GM12892 (cell line): ENCODE measurements at regions not wholly inside any gene's neighbourhood (a gene's known extent, or its start where the extent isn't known, plus 50 kb on each side); places are given as distances from the start of the nearest gene placed in this dataset.

Experiments used
- POLR2A ChIP-seq: IDR thresholded peaks from 2 replicates; pipeline ENCODE4 v1.6.1; 2011; ENCODE audit warnings: low read depth, low read length, control low read depth
- POLR2AphosphoS5 ChIP-seq: IDR thresholded peaks from 2 replicates; pipeline ENCODE4 v1.6.1; 2011; ENCODE audit warnings: low read depth, low read length, control low read depth
- TAF1 ChIP-seq: IDR thresholded peaks from 2 replicates; pipeline ENCODE4 v1.6.1; 2011; ENCODE audit warnings: low read depth, mild to moderate bottlenecking, control low read depth, low read length, borderline replicate concordance

DNA sequence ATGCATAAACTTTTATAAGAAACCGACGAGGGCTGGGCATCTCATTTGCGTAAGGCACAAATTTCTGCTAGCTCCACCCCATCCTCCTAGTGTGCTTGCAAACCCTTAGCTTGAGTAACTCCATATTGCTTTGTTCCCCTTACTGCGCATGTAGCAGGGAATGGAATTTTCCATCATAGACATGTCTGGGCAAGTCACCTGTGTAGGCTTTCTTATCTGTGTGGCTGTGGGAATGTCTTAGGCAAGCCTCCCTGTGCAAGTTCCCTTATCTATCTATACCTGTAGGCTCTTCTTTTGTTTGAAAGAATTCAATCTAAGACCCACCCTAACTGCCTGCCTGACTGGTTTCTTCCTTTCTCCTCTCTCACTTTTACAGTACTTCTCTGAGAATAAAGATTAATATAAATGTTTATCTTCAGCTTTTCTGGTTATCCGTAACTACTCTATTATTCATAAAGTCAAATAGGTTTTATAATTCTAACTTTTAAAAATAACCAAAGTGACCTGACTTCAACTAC is 217.6 kb upstream of the FIGN start:
- no peak for TF ChIP-seq POLR2A
- no peak for TF ChIP-seq POLR2AphosphoS5
- no peak for TF ChIP-seq TAF1
